ENCODE measurements at regions not wholly inside any gene's neighbourhood (a gene's known extent, or its start where the extent isn't known, plus 50 kb on each side); places are given as distances from the start of the nearest gene placed in this dataset.

- Histone ChIP-seq H3K9ac (ENCODE audit: low read depth, low read length, poor library complexity) (no peak overlapping the region), H3K27ac (replicated peaks; ENCODE audit: low read length) (no peak overlapping the region), H2BK15ac (ENCODE audit: low read length) (no peak overlapping the region), H3K9me3 (replicated peaks in 1 of 2; ENCODE audit: control insufficient read depth in 2 of 2, insufficient read depth in 1 of 2, low read depth in 1 of 2, low read length in 2 of 2) (no peaks in the 10 kb centered on the region), H3K14ac (ENCODE audit: low read length) (no peak overlapping the region), H2AK5ac (ENCODE audit: low read depth, low read length) (no peak overlapping the region), H3K27me3 (ENCODE audit: control insufficient read depth in 3 of 3, insufficient read depth in 3 of 3, low read depth in 1 of 3, low read length in 3 of 3) (no peaks in the 10 kb centered on the region), H2BK12ac (ENCODE audit: low read length) (no peak overlapping the region), H4K8ac (ENCODE audit: low read depth, low read length) (no peak overlapping the region), H4K91ac (ENCODE audit: low read depth, low read length, poor library complexity) (no peak overlapping the region), H3K18ac (ENCODE audit: low read length) (no peak overlapping the region), H3K4ac (ENCODE audit: low read length) (no peak overlapping the region), H3K4me3 (ENCODE audit: low read length in 2 of 2) (no peak overlapping the region), H2BK5ac (ENCODE audit: low read length) (no peak overlapping the region), H2AFZ (ENCODE audit: low read length) (no peak overlapping the region), H3K36me3 (replicated peaks in 1 of 2; ENCODE audit: control insufficient read depth in 2 of 2, insufficient read depth in 2 of 2, low read length in 2 of 2) (no peaks in the 10 kb centered on the region), H2BK120ac (ENCODE audit: low read depth, low read length) (no peak overlapping the region), H3K23ac (ENCODE audit: low read depth, low read length, poor library complexity) (no peak overlapping the region), H3K4me2 (ENCODE audit: insufficient read depth, low read length, poor library complexity, severe bottlenecking) (no peak overlapping the region), H3K4me1 (ENCODE audit: control insufficient read depth in 2 of 2, insufficient read depth in 1 of 2, low read depth in 1 of 2, low read length in 2 of 2) (peaks cover 0 to 4% of the 10 kb centered on the region in 2 donors), H3K79me1 (ENCODE audit: low read depth, low read length) (no peaks in the 10 kb centered on the region)
- DNase-seq (ENCODE audit: low spot score): no peak
- WGBS, 2 donors (ENCODE audit: extremely low coverage in 2 of 2, insufficient read length in 2 of 2, insufficient replicate concordance in 1 of 2): no CpG with 5 or more reads among the region's 6 CpGs
Observed at GRCh38 chr18:22549260-22549937, 131.7 kb upstream of the CTAGE1 start.

GRCh38 chr18:22550366-22550765 is 132.7 kb upstream of the CTAGE1 start:
- WGBS, 2 donors (ENCODE audit: extremely low coverage in 2 of 2, insufficient read length in 2 of 2, insufficient replicate concordance in 1 of 2): no CpG with 5 or more reads among the region's 2 CpGs
- Histone ChIP-seq H3K4me3 (ENCODE audit: low read length in 2 of 2) (no peak overlapping the region), H3K79me1 (ENCODE audit: low read depth, low read length) (no peaks in the 10 kb centered on the region), H3K27me3 (ENCODE audit: control insufficient read depth in 3 of 3, insufficient read depth in 3 of 3, low read depth in 1 of 3, low read length in 3 of 3) (no peaks in the 10 kb centered on the region), H3K4me1 (ENCODE audit: control insufficient read depth in 2 of 2, insufficient read depth in 1 of 2, low read depth in 1 of 2, low read length in 2 of 2) (peaks cover 0 to 4% of the 10 kb centered on the region in 2 donors), H2AK5ac (ENCODE audit: low read depth, low read length) (no peak overlapping the region), H3K4ac (ENCODE audit: low read length) (no peak overlapping the region), H2BK12ac (ENCODE audit: low read length) (no peak overlapping the region), H2AFZ (ENCODE audit: low read length) (no peak overlapping the region), H4K8ac (ENCODE audit: low read depth, low read length) (no peak overlapping the region), H3K9me3 (replicated peaks in 1 of 2; ENCODE audit: control insufficient read depth in 2 of 2, insufficient read depth in 1 of 2, low read depth in 1 of 2, low read length in 2 of 2) (no peaks in the 10 kb centered on the region), H3K14ac (ENCODE audit: low read length) (no peak overlapping the region), H2BK120ac (ENCODE audit: low read depth, low read length) (no peak overlapping the region), H3K23ac (ENCODE audit: low read depth, low read length, poor library complexity) (no peak overlapping the region), H4K91ac (ENCODE audit: low read depth, low read length, poor library complexity) (no peak overlapping the region), H3K27ac (replicated peaks; ENCODE audit: low read length) (no peak overlapping the region), H2BK5ac (ENCODE audit: low read length) (no peak overlapping the region), H3K9ac (ENCODE audit: low read depth, low read length, poor library complexity) (no peak overlapping the region), H3K18ac (ENCODE audit: low read length) (no peak overlapping the region), H2BK15ac (ENCODE audit: low read length) (no peak overlapping the region), H3K36me3 (replicated peaks in 1 of 2; ENCODE audit: control insufficient read depth in 2 of 2, insufficient read depth in 2 of 2, low read length in 2 of 2) (no peaks in the 10 kb centered on the region), H3K4me2 (ENCODE audit: insufficient read depth, low read length, poor library complexity, severe bottlenecking) (no peak overlapping the region)
- no peak for DNase-seq (ENCODE audit: low spot score)

DNA sequence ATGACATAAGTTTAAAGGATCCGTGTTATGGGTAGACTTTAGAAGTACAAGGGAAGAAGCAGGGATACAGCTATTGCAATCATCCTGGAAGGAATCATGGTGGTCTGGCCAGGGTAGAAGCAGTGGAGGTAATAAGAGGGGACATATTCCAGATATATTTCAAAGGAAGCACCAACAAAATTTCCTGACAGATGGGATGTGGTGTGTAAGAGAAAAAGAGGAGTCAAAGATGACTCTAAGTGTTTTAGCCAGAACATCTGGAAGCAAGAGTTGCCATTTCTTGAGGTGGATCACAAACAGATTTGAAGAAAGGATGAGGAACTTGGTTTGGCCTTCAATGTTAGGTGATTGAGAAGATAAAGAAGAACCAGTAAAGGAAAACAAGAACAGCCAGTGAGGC is 133.1 kb upstream of the CTAGE1 start:
- Histone ChIP-seq H3K4me2 (ENCODE audit: insufficient read depth, low read length, poor library complexity, severe bottlenecking) (no peak overlapping the region), H2BK5ac (ENCODE audit: low read length) (no peak overlapping the region), H3K36me3 (replicated peaks in 1 of 2; ENCODE audit: control insufficient read depth in 2 of 2, insufficient read depth in 2 of 2, low read length in 2 of 2) (no peaks in the 10 kb centered on the region), H4K8ac (ENCODE audit: low read depth, low read length) (no peak overlapping the region), H2BK120ac (ENCODE audit: low read depth, low read length) (no peak overlapping the region), H3K9ac (ENCODE audit: low read depth, low read length, poor library complexity) (no peak overlapping the region), H3K4me3 (ENCODE audit: low read length in 2 of 2) (no peak overlapping the region), H3K18ac (ENCODE audit: low read length) (no peak overlapping the region), H3K4me1 (ENCODE audit: control insufficient read depth in 2 of 2, insufficient read depth in 1 of 2, low read depth in 1 of 2, low read length in 2 of 2) (peaks cover 0 to 4% of the 10 kb centered on the region in 2 donors), H3K27ac (replicated peaks; ENCODE audit: low read length) (no peak overlapping the region), H4K91ac (ENCODE audit: low read depth, low read length, poor library complexity) (no peak overlapping the region), H3K14ac (ENCODE audit: low read length) (no peak overlapping the region), H2BK15ac (ENCODE audit: low read length) (no peak overlapping the region), H3K4ac (ENCODE audit: low read length) (no peak overlapping the region), H2BK12ac (ENCODE audit: low read length) (no peak overlapping the region), H2AFZ (ENCODE audit: low read length) (no peak overlapping the region), H3K23ac (ENCODE audit: low read depth, low read length, poor library complexity) (no peak overlapping the region), H3K79me1 (ENCODE audit: low read depth, low read length) (no peaks in the 10 kb centered on the region), H2AK5ac (ENCODE audit: low read depth, low read length) (no peak overlapping the region), H3K9me3 (replicated peaks in 1 of 2; ENCODE audit: control insufficient read depth in 2 of 2, insufficient read depth in 1 of 2, low read depth in 1 of 2, low read length in 2 of 2) (no peaks in the 10 kb centered on the region), H3K27me3 (ENCODE audit: control insufficient read depth in 3 of 3, insufficient read depth in 3 of 3, low read depth in 1 of 3, low read length in 3 of 3) (no peaks in the 10 kb centered on the region)
- WGBS, 2 donors (ENCODE audit: extremely low coverage in 2 of 2, insufficient read length in 2 of 2, insufficient replicate concordance in 1 of 2): no CpG with 5 or more reads among the region's 1 CpG
- no peak for DNase-seq (ENCODE audit: low spot score)

- Histone ChIP-seq H3K18ac (ENCODE audit: low read length) (no peak overlapping the region), H3K27ac (replicated peaks; ENCODE audit: low read length) (no peak overlapping the region), H3K23ac (ENCODE audit: low read depth, low read length, poor library complexity) (no peak overlapping the region), H3K9me3 (replicated peaks in 1 of 2; ENCODE audit: control insufficient read depth in 2 of 2, insufficient read depth in 1 of 2, low read depth in 1 of 2, low read length in 2 of 2) (no peaks in the 10 kb centered on the region), H3K79me1 (ENCODE audit: low read depth, low read length) (no peaks in the 10 kb centered on the region), H2BK12ac (ENCODE audit: low read length) (no peak overlapping the region), H4K8ac (ENCODE audit: low read depth, low read length) (no peak overlapping the region), H3K4ac (ENCODE audit: low read length) (no peak overlapping the region), H3K4me3 (ENCODE audit: low read length in 2 of 2) (no peak overlapping the region), H2AK5ac (ENCODE audit: low read depth, low read length) (no peak overlapping the region), H3K4me1 (ENCODE audit: control insufficient read depth in 2 of 2, insufficient read depth in 1 of 2, low read depth in 1 of 2, low read length in 2 of 2) (peaks cover 0 to 4% of the 10 kb centered on the region in 2 donors), H3K14ac (ENCODE audit: low read length) (no peak overlapping the region), H3K36me3 (replicated peaks in 1 of 2; ENCODE audit: control insufficient read depth in 2 of 2, insufficient read depth in 2 of 2, low read length in 2 of 2) (no peaks in the 10 kb centered on the region), H4K91ac (ENCODE audit: low read depth, low read length, poor library complexity) (no peak overlapping the region), H2AFZ (ENCODE audit: low read length) (no peak overlapping the region), H2BK15ac (ENCODE audit: low read length) (no peak overlapping the region), H2BK120ac (ENCODE audit: low read depth, low read length) (no peak overlapping the region), H3K4me2 (ENCODE audit: insufficient read depth, low read length, poor library complexity, severe bottlenecking) (no peak overlapping the region), H3K9ac (ENCODE audit: low read depth, low read length, poor library complexity) (no peak overlapping the region), H2BK5ac (ENCODE audit: low read length) (no peak overlapping the region), H3K27me3 (ENCODE audit: control insufficient read depth in 3 of 3, insufficient read depth in 3 of 3, low read depth in 1 of 3, low read length in 3 of 3) (no peaks in the 10 kb centered on the region)
- DNase-seq (ENCODE audit: low spot score): no peak
- no CpG with 5 or more reads among the region's 5 CpGs for WGBS, 2 donors (ENCODE audit: extremely low coverage in 2 of 2, insufficient read length in 2 of 2, insufficient replicate concordance in 1 of 2)
Observed at GRCh38 chr18:22551536-22552151, 133.9 kb upstream of the CTAGE1 start.

Measured in neuronal stem cell (in vitro differentiated cells).